Esophagus muscularis mucosa (tissue), 4 donors: ENCODE measurements at regions not wholly inside any gene's neighbourhood (a gene's known extent, or its start where the extent isn't known, plus 50 kb on each side); places are given as distances from the start of the nearest gene placed in this dataset.

Source experiments
- EP300 ChIP-seq: sonication (generic); formaldehyde crosslinking; IDR thresholded peaks from one replicate; pipeline ENCODE4 v1.6.1; 2017; ENCODE audit warnings: antibody characterized with exemption
- POLR2A ChIP-seq: fragments of 450-650 bp; IDR thresholded peaks from one replicate; pipeline ENCODE4 v1.6.1; 2017; ENCODE audit warnings: antibody characterized with exemption, moderate library complexity, mild to moderate bottlenecking, low read depth
- POLR2AphosphoS5 ChIP-seq, 2 donors: sonication (generic); formaldehyde crosslinking; IDR thresholded peaks; one replicate each; pipeline ENCODE4 v1.6.1; 2017; ENCODE audit warnings: antibody characterized with exemption in 2 of 2
- TF ChIP-seq, protein P1 (sequence below), 3 experiments: fragments of 200-600 bp in 2 of 3; fragments of 450-650 bp in 1 of 3; sonication (generic) in 2 of 3; IDR thresholded peaks; one replicate each; pipeline ENCODE4 v1.5.1; 2017 to 2019; ENCODE audit warnings: antibody characterized with exemption in 3 of 3, mild to moderate bottlenecking in 2 of 3, moderate library complexity in 1 of 3

DNA sequence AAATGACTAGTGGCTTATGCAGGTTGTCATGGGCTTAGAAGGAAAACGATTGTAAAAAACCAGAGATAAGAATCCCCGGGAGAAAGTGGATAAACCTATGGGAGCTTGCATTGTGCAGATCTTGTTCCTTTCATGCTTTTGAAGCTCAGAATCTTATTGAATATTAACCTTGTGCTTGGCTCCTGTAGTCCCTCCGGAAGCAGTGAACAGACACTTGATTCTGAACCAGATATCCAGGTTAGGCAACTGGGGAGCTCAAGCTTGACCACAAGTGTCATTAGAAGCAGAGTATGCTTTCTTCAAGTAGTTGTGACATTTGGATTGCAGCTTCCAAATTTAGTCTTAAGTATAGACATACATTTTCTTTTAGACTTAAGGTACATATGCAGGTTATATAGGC is 212.6 kb upstream of the MOCS1 start:
- TF ChIP-seq, protein P1, sequence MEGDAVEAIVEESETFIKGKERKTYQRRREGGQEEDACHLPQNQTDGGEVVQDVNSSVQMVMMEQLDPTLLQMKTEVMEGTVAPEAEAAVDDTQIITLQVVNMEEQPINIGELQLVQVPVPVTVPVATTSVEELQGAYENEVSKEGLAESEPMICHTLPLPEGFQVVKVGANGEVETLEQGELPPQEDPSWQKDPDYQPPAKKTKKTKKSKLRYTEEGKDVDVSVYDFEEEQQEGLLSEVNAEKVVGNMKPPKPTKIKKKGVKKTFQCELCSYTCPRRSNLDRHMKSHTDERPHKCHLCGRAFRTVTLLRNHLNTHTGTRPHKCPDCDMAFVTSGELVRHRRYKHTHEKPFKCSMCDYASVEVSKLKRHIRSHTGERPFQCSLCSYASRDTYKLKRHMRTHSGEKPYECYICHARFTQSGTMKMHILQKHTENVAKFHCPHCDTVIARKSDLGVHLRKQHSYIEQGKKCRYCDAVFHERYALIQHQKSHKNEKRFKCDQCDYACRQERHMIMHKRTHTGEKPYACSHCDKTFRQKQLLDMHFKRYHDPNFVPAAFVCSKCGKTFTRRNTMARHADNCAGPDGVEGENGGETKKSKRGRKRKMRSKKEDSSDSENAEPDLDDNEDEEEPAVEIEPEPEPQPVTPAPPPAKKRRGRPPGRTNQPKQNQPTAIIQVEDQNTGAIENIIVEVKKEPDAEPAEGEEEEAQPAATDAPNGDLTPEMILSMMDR (IDR thresholded peaks at IDR 0.05), result no peak
- TF ChIP-seq EP300 (no peak), POLR2AphosphoS5 (IDR thresholded peaks at IDR 0.05) (no peak), POLR2A (no peak)
